KMS-11 (cell line): ENCODE measurements at regions not wholly inside any gene's neighbourhood (a gene's known extent, or its start where the extent isn't known, plus 50 kb on each side); places are given as distances from the start of the nearest gene placed in this dataset.

Experiments used
- H2AFZ ChIP-seq: fragments of 200-600 bp; sonication (generic); 2 replicates; pipeline ENCODE4 v1.6.1; 2016; ENCODE audit warnings: antibody characterized with exemption, mixed run types, low read depth
- H3K27ac ChIP-seq: fragments of 200-600 bp; sonication (generic); 2 replicates; pipeline ENCODE4 v1.6.1; 2016; ENCODE audit warnings: mild to moderate bottlenecking, mixed run types
- H3K27me3 ChIP-seq: fragments of 200-600 bp; sonication (generic); 2 replicates; pipeline ENCODE4 v1.6.1; 2017; ENCODE audit warnings: mild to moderate bottlenecking, low read depth, mixed run types, moderate library complexity; ENCODE audit not compliant: insufficient read depth
- H3K36me3 ChIP-seq: fragments of 200-600 bp; sonication (generic); 2 replicates; pipeline ENCODE4 v1.6.1; 2017; ENCODE audit warnings: mild to moderate bottlenecking, mixed run types; ENCODE audit not compliant: insufficient read depth
- H3K4me1 ChIP-seq: fragments of 200-600 bp; sonication (generic); 2 replicates; pipeline ENCODE4 v1.6.1; 2016; ENCODE audit warnings: mild to moderate bottlenecking, low read depth, mixed run types; ENCODE audit not compliant: poor library complexity, severe bottlenecking
- H3K4me2 ChIP-seq: fragments of 200-600 bp; sonication (generic); 2 replicates; pipeline ENCODE4 v1.7.0; 2016; ENCODE audit warnings: mild to moderate bottlenecking, mixed run types
- H3K4me3 ChIP-seq: fragments of 200-600 bp; sonication (generic); IDR thresholded peaks from 2 replicates; pipeline ENCODE4 v1.6.1; 2017; ENCODE audit warnings: low read depth, low read length, mixed read lengths; ENCODE audit not compliant: insufficient read depth
- H3K79me2 ChIP-seq: fragments of 200-600 bp; sonication (generic); 2 replicates; pipeline ENCODE4 v1.6.1; 2016; ENCODE audit warnings: low read depth, mixed run types; ENCODE audit not compliant: insufficient read depth
- H3K9ac ChIP-seq: fragments of 200-600 bp; sonication (generic); 2 replicates; pipeline ENCODE4 v1.6.1; 2016; ENCODE audit warnings: mild to moderate bottlenecking, mixed run types
- H4K20me1 ChIP-seq: fragments of 200-600 bp; sonication (generic); 2 replicates; pipeline ENCODE4 v1.6.1; 2016; ENCODE audit warnings: mild to moderate bottlenecking, mixed run types; ENCODE audit not compliant: insufficient read depth
- TF ChIP-seq, protein P1 (sequence below): fragments of 200-600 bp; sonication (generic); conservative IDR thresholded peaks from 2 replicates; pipeline ENCODE4 v1.6.1; 2017; ENCODE audit warnings: low read depth, mild to moderate bottlenecking, antibody characterized with exemption, low read length, moderate library complexity, mixed read lengths

GRCh38 chr16:88316941-88317612 lies 65.7 kb upstream of the ZNF469 start:
- Histone ChIP-seq H3K79me2 (no peaks in the 10 kb centered on the region), H3K9ac (no peak overlapping the region), H3K4me1 (no peaks in the 10 kb centered on the region), H4K20me1 (no peaks in the 10 kb centered on the region), H3K27me3 (peaks cover 45% of the 10 kb centered on the region), H3K4me2 (no peak overlapping the region), H3K4me3 (no peak overlapping the region), H2AFZ (no peak overlapping the region), H3K27ac (no peak overlapping the region), H3K36me3 (no peaks in the 10 kb centered on the region)
- TF ChIP-seq, protein P1, sequence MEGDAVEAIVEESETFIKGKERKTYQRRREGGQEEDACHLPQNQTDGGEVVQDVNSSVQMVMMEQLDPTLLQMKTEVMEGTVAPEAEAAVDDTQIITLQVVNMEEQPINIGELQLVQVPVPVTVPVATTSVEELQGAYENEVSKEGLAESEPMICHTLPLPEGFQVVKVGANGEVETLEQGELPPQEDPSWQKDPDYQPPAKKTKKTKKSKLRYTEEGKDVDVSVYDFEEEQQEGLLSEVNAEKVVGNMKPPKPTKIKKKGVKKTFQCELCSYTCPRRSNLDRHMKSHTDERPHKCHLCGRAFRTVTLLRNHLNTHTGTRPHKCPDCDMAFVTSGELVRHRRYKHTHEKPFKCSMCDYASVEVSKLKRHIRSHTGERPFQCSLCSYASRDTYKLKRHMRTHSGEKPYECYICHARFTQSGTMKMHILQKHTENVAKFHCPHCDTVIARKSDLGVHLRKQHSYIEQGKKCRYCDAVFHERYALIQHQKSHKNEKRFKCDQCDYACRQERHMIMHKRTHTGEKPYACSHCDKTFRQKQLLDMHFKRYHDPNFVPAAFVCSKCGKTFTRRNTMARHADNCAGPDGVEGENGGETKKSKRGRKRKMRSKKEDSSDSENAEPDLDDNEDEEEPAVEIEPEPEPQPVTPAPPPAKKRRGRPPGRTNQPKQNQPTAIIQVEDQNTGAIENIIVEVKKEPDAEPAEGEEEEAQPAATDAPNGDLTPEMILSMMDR, result no peak

DNA sequence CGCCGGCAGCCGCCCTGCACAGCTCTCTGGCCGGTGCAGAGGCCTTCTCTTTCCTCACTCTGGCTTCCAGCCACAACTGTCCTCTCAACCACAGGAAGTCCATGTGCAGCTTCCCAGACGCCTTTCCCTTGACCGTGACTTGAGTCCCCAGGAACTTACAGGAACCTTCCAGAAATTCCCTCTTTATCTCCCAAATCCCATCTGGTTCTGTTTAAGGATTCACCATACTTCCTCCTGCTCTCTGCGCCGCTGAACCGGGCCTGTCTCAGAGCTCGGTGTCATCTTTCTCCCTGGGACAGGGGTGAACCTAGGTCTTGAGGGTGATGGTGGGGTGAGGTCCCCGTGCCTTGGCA lies 65.2 kb upstream of the ZNF469 start:
- TF ChIP-seq, protein P1, result no peak
- Histone ChIP-seq H2AFZ (no peak overlapping the region), H3K4me2 (no peak overlapping the region), H3K79me2 (no peaks in the 10 kb centered on the region), H3K4me1 (no peaks in the 10 kb centered on the region), H3K27me3 (peaks cover 41% of the 10 kb centered on the region), H3K36me3 (no peaks in the 10 kb centered on the region), H3K27ac (no peak overlapping the region), H3K9ac (no peak overlapping the region), H3K4me3 (no peak overlapping the region), H4K20me1 (no peaks in the 10 kb centered on the region)

GRCh38 chr16:88318051-88318450 lies 64.7 kb upstream of the ZNF469 start:
- H3K4me2 ChIP-seq, result no peak overlapping the region
- no peak overlapping the region for H3K4me3 ChIP-seq
- H3K27ac ChIP-seq, result no peak overlapping the region
- peaks cover 39% of the 10 kb centered on the region for H3K27me3 ChIP-seq
- H4K20me1 ChIP-seq, result no peaks in the 10 kb centered on the region
- H3K79me2 ChIP-seq, result no peaks in the 10 kb centered on the region
- TF ChIP-seq, protein P1, result no peak
- no peaks in the 10 kb centered on the region for H3K36me3 ChIP-seq
- H2AFZ ChIP-seq, result no peak overlapping the region
- H3K4me1 ChIP-seq, result no peaks in the 10 kb centered on the region
- H3K9ac ChIP-seq, result no peak overlapping the region

DNA sequence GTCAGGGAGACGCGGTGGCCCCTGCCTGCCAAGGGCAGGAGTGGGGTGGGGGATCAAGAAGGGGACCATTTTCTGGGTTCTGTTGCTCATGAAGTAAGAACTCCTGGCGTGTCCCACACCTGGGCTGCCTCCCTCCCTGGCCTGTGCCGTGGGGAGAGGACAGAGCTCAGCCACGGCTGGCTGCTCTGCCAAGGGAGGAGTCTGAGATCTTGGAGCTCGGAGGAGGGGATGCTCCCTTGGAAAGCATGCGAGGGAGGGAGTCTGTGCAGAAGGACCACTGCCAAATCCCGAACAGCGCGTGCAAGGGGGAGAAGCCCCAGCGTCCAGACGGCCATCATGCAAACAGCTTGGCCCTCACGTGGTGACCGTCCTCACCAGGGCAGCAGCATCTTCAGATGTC lies 64.2 kb upstream of the ZNF469 start:
- Histone ChIP-seq H3K79me2 (no peaks in the 10 kb centered on the region), H3K9ac (no peak overlapping the region), H2AFZ (no peak overlapping the region), H3K36me3 (no peaks in the 10 kb centered on the region), H3K27ac (no peak overlapping the region), H3K27me3 (peaks cover 39% of the 10 kb centered on the region), H3K4me1 (no peaks in the 10 kb centered on the region), H3K4me3 (no peak overlapping the region), H4K20me1 (no peaks in the 10 kb centered on the region), H3K4me2 (no peak overlapping the region)
- TF ChIP-seq, protein P1, result no peak
